GM21390 (cell line): ENCODE measurements at regions not wholly inside any gene's neighbourhood (a gene's known extent, or its start where the extent isn't known, plus 50 kb on each side); places are given as distances from the start of the nearest gene placed in this dataset.

ENCODE experiments used
- ATAC-seq: cut with Tn5 transposase; IDR thresholded peaks from one replicate; pipeline ENCODE4 v1.9.1; 2021; ENCODE audit not compliant: unreplicated experiment

GRCh38 chr5:4252385-4252784, 656.8 kb downstream of the IRX1 start:
- no peak for ATAC-seq

GRCh38 chr5:4254736-4255135, 659.1 kb downstream of the IRX1 start:
- ATAC-seq = no peak

GRCh38 chr5:4255441-4255840, 659.8 kb downstream of the IRX1 start:
- ATAC-seq = no peak

- no peak for ATAC-seq
These were observed 662.5 kb downstream of the IRX1 start for GRCh38 chr5:4258170-4258569.

GRCh38 chr5:4271193-4271592, 675.6 kb downstream of the IRX1 start:
- ATAC-seq = no peak

GRCh38 chr5:4275232-4275631, 679.6 kb downstream of the IRX1 start:
- no peak for ATAC-seq

GRCh38 chr5:4294878-4295277, 699.2 kb downstream of the IRX1 start:
- ATAC-seq = no peak

GRCh38 chr5:4295663-4296339, 700.2 kb downstream of the IRX1 start:
- no peak for ATAC-seq

GRCh38 chr5:4306057-4306456, 710.4 kb downstream of the IRX1 start:
- ATAC-seq = no peak

GRCh38 chr5:4309026-4309425, 713.4 kb downstream of the IRX1 start:
- no peak for ATAC-seq

GRCh38 chr5:4313138-4313537, 717.5 kb downstream of the IRX1 start:
- ATAC-seq = no peak

- no peak for ATAC-seq
These were observed 724.0 kb downstream of the IRX1 start for GRCh38 chr5:4319478-4320128.

- ATAC-seq = no peak
These were observed 734.7 kb downstream of the IRX1 start for GRCh38 chr5:4330327-4330726.

- ATAC-seq = no peak
These were observed 739.4 kb downstream of the IRX1 start for GRCh38 chr5:4335078-4335477.

GRCh38 chr5:4337519-4337918, 741.9 kb downstream of the IRX1 start:
- ATAC-seq = no peak

GRCh38 chr5:4339949-4340348, 744.3 kb downstream of the IRX1 start:
- ATAC-seq = no peak

GRCh38 chr5:4345850-4346249, 750.2 kb downstream of the IRX1 start:
- no peak for ATAC-seq

- ATAC-seq = no peak
These were observed 752.8 kb downstream of the IRX1 start for GRCh38 chr5:4348423-4348822.

- no peak for ATAC-seq
These were observed 753.3 kb downstream of the IRX1 start for GRCh38 chr5:4348919-4349318.

- ATAC-seq = no peak
These were observed 760.6 kb downstream of the IRX1 start for GRCh38 chr5:4356201-4356600.

GRCh38 chr5:4359847-4360246, 764.2 kb downstream of the IRX1 start:
- no peak for ATAC-seq

- ATAC-seq = no peak
These were observed 766.1 kb downstream of the IRX1 start for GRCh38 chr5:4361753-4362152.

- no peak for ATAC-seq
These were observed 766.8 kb downstream of the IRX1 start for GRCh38 chr5:4362411-4362810.
